Kidney tubule cell (primary cell): ENCODE measurements at regions not wholly inside any gene's neighbourhood (a gene's known extent, or its start where the extent isn't known, plus 50 kb on each side); places are given as distances from the start of the nearest gene placed in this dataset.

Experiments used
- DNase-seq: peaks from one replicate; pipeline ENCODE4 v3.0.0-alpha.2; 2018; ENCODE audit warnings: low spot score

- DNase-seq, result no peak
Measured at GRCh38 chr5:54676481-54677340, 159.2 kb downstream of the SNX18 start.

- peak; percentile 52 for DNase-seq
Measured at GRCh38 chr5:54673523-54674225, 156.1 kb downstream of the SNX18 start.

- DNase-seq, result no peak
Measured at GRCh38 chr5:54672871-54673270, 155.3 kb downstream of the SNX18 start.

- DNase-seq, result peak; percentile 43
Measured at GRCh38 chr5:54671681-54672080, 154.1 kb downstream of the SNX18 start.

- DNase-seq, result no peak
Measured at GRCh38 chr5:54671111-54671531, 153.6 kb downstream of the SNX18 start.

GRCh38 chr5:54670281-54670680, 152.7 kb downstream of the SNX18 start:
- DNase-seq, result no peak

- DNase-seq, result no peak
Measured at GRCh38 chr5:54669845-54670244, 152.3 kb downstream of the SNX18 start.

- no peak for DNase-seq
Measured at GRCh38 chr5:54669285-54669684, 151.7 kb downstream of the SNX18 start.

GRCh38 chr5:54668096-54668495, 150.5 kb downstream of the SNX18 start:
- DNase-seq, result no peak

GRCh38 chr5:54667136-54667535, 149.6 kb downstream of the SNX18 start:
- DNase-seq, result no peak

GRCh38 chr5:54663866-54664265, 146.3 kb downstream of the SNX18 start:
- DNase-seq, result peak; percentile 79

GRCh38 chr5:54661111-54661510, 143.6 kb downstream of the SNX18 start:
- no peak for DNase-seq

- DNase-seq, result no peak
Measured at GRCh38 chr5:54659700-54660131, 142.2 kb downstream of the SNX18 start.

GRCh38 chr5:54658010-54658409, 140.5 kb downstream of the SNX18 start:
- peak; percentile 93 for DNase-seq

GRCh38 chr5:54656261-54656728, 138.7 kb downstream of the SNX18 start:
- DNase-seq, result no peak

- no peak for DNase-seq
Measured at GRCh38 chr5:54655761-54656160, 138.2 kb downstream of the SNX18 start.

- no peak for DNase-seq
Measured at GRCh38 chr5:54655266-54655665, 137.7 kb downstream of the SNX18 start.

GRCh38 chr5:54653956-54654614, 136.5 kb downstream of the SNX18 start:
- DNase-seq, result no peak

GRCh38 chr5:54651482-54652076, 134.0 kb downstream of the SNX18 start:
- peak; percentile 85 for DNase-seq

- DNase-seq, result no peak
Measured at GRCh38 chr5:54649041-54649504, 131.5 kb downstream of the SNX18 start.

- DNase-seq, result peak; percentile 89
Measured at GRCh38 chr5:54646356-54647101, 129.0 kb downstream of the SNX18 start.
